ENCODE measurements at regions not wholly inside any gene's neighbourhood (a gene's known extent, or its start where the extent isn't known, plus 50 kb on each side); places are given as distances from the start of the nearest gene placed in this dataset.

- no peak for DNase-seq (ENCODE audit: extremely low spot score)
- no peaks in the 10 kb centered on the region for H3K36me3 ChIP-seq
- 70% methylated on average over 8 of the region's 8 CpGs for WGBS
- H3K4me1 ChIP-seq = no peaks in the 10 kb centered on the region
- H3K27ac ChIP-seq (replicated peaks in 1 of 4) = no peak overlapping the region
- TF ChIP-seq CTCF (IDR thresholded peaks at IDR 0.05) = no peak
- TF ChIP-seq POLR2AphosphoS5 (IDR thresholded peaks at IDR 0.05) = no peak
- no peak for TF ChIP-seq POLR2A (IDR thresholded peaks at IDR 0.05; ENCODE audit: low read depth)
- TF ChIP-seq EP300 (IDR thresholded peaks at IDR 0.05) = no peak
- no peak overlapping the region for H3K4me3 ChIP-seq
- no peaks in the 10 kb centered on the region for H3K27me3 ChIP-seq
- no peaks in the 10 kb centered on the region for H3K9me3 ChIP-seq
- intact Hi-C loops (cut with DNase I) = no loop called here
Measured at GRCh38 chr4:108314900-108315589, 146.3 kb upstream of the LEF1 start.

DNA sequence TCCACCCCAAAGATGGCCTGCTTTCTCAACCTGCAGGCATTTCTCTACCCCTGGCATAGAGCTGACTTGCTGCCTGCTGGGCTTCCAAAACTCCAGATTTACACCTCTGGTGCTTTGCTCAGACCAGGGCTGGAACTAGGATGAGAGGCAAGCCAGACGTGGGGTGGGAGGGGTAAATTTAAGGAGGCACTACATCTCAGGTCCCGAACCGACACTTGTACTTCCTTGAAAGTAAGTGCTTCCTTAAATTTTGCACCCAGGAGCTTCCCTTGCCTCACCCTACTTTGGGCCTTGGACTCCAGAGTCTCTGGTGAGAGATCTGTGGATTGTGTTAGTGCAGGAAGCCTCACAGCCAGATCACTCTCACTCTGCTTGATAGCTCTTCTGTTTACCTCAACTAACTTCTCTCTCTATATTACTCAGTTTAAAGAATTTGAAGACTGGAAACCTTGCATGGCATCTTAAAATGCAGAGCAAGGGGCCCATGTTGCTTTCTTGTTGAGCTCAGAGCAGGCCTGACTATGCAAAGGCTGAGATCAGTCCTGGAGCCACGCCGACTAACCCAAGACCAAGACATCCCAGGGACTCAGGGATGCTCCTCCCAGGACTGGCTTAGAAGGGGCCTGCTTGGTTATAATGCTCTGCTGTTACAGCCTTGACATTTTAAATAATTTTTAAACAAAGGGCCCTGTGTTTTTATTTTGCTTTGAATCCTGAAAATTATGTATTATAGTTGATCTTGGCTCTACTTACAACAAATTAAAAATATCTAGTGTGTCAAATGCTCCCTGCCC is 145.0 kb upstream of the LEF1 start:
- no peak overlapping the region for H3K4me3 ChIP-seq
- intact Hi-C loops (cut with DNase I) = no loop called here
- no peaks in the 10 kb centered on the region for H3K36me3 ChIP-seq
- TF ChIP-seq POLR2A (IDR thresholded peaks at IDR 0.05; ENCODE audit: low read depth) = no peak
- no peak for TF ChIP-seq POLR2AphosphoS5 (IDR thresholded peaks at IDR 0.05)
- TF ChIP-seq CTCF (IDR thresholded peaks at IDR 0.05) = no peak
- no peak for TF ChIP-seq EP300 (IDR thresholded peaks at IDR 0.05)
- no peak for DNase-seq (ENCODE audit: extremely low spot score)
- WGBS = 88% methylated on average over 5 of the region's 5 CpGs
- no peaks in the 10 kb centered on the region for H3K9me3 ChIP-seq
- no peaks in the 10 kb centered on the region for H3K27me3 ChIP-seq
- H3K4me1 ChIP-seq = no peaks in the 10 kb centered on the region
- no peak overlapping the region for H3K27ac ChIP-seq (replicated peaks in 1 of 4)

GRCh38 chr4:108311313-108311712 is 142.6 kb upstream of the LEF1 start:
- H3K4me3 ChIP-seq = no peak overlapping the region
- DNase-seq (ENCODE audit: extremely low spot score) = peak; percentile 3
- H3K36me3 ChIP-seq = no peaks in the 10 kb centered on the region
- no peaks in the 10 kb centered on the region for H3K27me3 ChIP-seq
- TF ChIP-seq POLR2AphosphoS5 (IDR thresholded peaks at IDR 0.05) = no peak
- TF ChIP-seq POLR2A (IDR thresholded peaks at IDR 0.05; ENCODE audit: low read depth) = no peak
- TF ChIP-seq CTCF (IDR thresholded peaks at IDR 0.05) = no peak
- no peak for TF ChIP-seq EP300 (IDR thresholded peaks at IDR 0.05)
- no peaks in the 10 kb centered on the region for H3K9me3 ChIP-seq
- intact Hi-C loops (cut with DNase I) = no loop called here
- 84% methylated on average over 1 of the region's 1 CpG for WGBS
- no peak overlapping the region for H3K27ac ChIP-seq (replicated peaks in 1 of 4)
- H3K4me1 ChIP-seq = no peaks in the 10 kb centered on the region

DNA sequence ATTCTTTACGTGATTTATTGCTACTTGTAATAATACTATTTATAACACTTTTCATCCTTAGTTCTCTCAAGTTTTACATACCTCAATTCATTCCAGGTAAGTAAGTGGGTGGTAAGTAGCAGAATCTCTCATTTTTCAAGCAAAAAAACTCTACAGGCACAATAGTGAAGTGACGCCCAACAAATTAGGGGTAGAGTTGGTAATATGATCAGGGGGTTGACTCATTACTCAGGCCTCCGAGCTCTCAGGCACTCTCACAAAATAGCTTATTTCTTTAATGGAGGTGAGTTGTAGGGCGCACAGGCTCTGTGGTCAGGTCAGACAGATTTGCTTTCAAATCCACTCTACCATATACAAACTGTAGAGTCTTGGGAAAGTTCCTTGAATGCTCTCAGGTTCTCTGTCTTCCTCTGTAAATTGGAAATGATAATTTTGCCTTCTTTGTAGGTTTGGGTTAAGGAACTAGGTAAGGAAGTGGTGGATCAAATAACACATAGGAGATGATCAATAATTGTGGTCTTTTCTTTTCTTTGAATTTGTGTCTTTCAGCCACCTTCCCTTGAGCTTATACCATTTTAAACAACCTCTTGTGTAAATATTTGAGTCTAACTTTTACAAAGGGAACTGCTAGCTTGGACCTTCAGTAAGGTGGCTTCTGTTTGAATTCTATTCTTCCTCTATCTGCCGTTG is 134.9 kb upstream of the LEF1 start:
- H3K4me3 ChIP-seq = no peak overlapping the region
- WGBS = 69% methylated on average over 5 of the region's 5 CpGs
- H3K27me3 ChIP-seq = no peaks in the 10 kb centered on the region
- H3K27ac ChIP-seq (replicated peaks in 1 of 4) = no peak overlapping the region
- no peaks in the 10 kb centered on the region for H3K4me1 ChIP-seq
- H3K9me3 ChIP-seq = no peaks in the 10 kb centered on the region
- no peak for DNase-seq (ENCODE audit: extremely low spot score)
- intact Hi-C loops (cut with DNase I) = no loop called here
- H3K36me3 ChIP-seq = no peaks in the 10 kb centered on the region
- TF ChIP-seq CTCF (IDR thresholded peaks at IDR 0.05) (no peak), EP300 (IDR thresholded peaks at IDR 0.05) (no peak), POLR2AphosphoS5 (IDR thresholded peaks at IDR 0.05) (no peak), POLR2A (IDR thresholded peaks at IDR 0.05; ENCODE audit: low read depth) (no peak)

Data from esophagus muscularis mucosa (tissue), 4 donors.